GM21723 (cell line): ENCODE measurements at regions not wholly inside any gene's neighbourhood (a gene's known extent, or its start where the extent isn't known, plus 50 kb on each side); places are given as distances from the start of the nearest gene placed in this dataset.
"Not testable (repeated sequence)": the region's sequence is repeated elsewhere in the genome, so short reads cannot be mapped to it uniquely, and the experiment has no call there.

Experiments
- ATAC-seq: cut with Tn5 transposase; IDR thresholded peaks from one replicate; pipeline ENCODE4 v1.9.1; 2021; ENCODE audit warnings: mild to moderate bottlenecking, moderate library complexity; ENCODE audit not compliant: unreplicated experiment

DNA sequence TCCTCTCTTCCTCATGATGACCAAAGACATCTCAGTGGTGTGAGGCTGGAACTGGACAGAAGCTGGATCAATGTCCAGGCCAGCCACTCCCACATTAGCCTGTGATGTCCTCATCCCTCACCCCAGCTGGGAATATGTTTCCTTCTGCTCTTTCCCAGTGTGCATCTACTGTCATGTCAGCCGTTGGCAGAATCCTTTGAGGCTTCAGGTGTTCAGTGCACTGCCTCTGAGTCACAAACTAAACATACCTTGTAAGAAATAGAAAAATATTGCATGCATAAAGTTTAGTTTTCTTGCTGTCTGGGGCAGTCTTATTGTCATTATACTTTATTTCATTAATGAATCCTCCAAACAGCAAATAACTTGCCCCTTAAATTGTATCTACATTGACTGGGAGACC, 161.6 kb upstream of the RASGRP1 start:
- ATAC-seq = no peak

DNA sequence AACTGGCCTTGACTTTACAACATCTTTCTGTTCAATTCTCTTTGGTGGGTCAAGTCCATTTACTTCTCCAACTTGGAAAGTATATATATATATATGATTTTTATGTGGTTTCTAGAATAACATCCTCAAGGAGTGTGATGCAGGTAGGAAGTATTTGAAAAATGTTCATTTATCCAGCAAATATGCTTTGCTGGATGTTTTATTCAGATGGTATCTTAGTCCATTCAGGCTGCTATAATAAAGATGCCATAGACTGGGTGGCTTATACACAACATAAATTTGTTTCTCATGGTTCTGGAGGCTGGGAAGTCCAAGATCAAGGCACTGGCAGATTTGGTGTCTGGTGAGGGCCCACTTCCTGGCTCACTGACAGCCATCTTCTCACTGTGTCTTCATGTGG, 168.7 kb upstream of the RASGRP1 start:
- no peak for ATAC-seq

DNA sequence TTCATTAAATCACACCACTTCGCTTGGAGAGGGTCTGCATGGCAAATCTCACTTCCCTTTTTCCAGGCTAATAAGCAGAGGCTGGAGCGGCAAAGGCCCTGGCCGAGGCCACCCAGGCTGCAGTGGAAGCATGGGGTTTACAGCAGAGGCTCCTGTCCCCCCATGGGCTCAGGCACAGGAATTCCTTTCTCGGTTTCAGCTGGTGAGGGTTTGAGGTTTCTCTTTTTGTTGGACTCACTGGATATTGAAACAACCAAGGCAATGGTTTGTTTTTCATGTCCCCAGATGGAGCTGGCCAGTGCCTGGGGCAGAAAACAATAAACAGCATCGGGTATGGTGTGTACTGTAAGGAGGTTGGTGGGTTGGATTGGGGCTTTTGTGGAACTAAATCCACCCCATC, 175.6 kb upstream of the RASGRP1 start:
- no peak for ATAC-seq

DNA sequence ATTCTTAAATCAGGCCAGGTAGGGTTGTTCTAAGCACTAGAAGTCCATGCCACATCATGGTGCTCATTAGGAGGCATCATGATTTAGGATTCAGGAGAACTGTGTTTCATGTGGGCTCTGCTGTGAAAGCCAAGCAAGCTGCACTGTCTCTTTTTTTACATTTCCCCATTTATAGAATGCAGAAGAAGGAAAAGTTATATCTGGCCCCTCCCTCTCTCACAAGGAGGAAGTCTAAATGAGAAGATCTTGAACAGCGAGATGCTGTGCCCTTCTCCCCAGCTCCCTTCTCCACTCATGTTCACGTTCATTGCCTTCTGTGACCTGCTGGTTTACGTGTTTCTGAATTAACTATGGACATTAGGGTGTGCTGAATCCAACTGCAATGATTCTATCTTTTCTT, 178.5 kb upstream of the RASGRP1 start:
- ATAC-seq = no peak

DNA sequence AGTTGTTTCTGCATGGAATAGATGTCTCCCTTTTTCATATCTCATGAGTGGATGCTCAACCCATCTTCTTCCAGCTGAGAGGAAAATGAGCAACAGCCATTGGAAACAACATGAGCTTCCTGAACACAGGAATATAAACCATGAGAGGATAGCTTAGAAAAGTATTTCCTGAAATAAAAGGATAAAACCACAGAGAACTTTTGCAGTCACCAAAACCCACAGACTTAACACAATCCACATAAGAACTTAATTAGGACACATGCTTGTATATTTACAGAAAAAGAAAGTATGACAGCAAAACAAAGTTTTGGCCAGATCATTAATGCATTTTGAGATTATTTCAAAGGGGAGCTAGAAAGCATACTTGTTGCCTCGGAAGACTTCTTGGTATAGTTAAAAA, 180.5 kb upstream of the RASGRP1 start:
- ATAC-seq = no peak

DNA sequence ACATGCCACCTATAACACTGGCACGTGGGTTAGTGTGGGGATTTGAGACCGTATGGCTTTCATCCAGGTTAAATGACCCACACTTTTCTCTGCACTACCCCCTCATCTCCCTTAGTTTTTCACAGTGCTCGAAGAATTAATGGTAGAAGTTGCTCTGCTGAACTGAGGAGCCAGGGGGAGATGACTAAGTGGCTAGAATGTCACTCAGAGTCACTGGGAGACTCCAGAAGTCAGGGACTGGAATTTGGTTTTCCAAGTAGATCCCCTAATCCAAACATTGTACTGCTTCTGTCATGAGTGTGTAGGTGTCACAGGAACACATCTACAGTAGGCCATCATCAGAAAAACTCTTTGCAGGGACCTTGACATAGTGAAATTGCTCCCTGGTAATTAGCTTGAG, 181.0 kb upstream of the RASGRP1 start:
- no peak for ATAC-seq

DNA sequence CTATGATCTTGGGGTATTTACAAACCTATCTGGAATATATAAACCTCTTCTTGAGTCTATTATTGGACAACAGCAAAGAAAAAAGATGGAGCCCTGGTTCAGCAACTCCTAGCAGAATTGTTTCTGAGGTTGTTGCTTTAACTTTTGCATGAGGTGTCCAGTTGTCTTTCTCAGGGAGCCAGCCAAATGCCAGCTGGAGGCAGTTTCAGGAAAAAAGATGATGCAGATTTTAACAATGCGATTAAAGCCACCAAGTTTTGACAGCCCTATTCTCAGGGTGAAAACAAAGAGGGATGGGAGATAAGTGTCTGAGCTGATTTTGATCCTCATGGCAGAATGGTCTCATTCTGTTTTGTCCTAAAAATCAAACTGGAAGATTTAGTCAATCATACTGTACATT, 181.6 kb upstream of the RASGRP1 start:
- ATAC-seq = no peak

DNA sequence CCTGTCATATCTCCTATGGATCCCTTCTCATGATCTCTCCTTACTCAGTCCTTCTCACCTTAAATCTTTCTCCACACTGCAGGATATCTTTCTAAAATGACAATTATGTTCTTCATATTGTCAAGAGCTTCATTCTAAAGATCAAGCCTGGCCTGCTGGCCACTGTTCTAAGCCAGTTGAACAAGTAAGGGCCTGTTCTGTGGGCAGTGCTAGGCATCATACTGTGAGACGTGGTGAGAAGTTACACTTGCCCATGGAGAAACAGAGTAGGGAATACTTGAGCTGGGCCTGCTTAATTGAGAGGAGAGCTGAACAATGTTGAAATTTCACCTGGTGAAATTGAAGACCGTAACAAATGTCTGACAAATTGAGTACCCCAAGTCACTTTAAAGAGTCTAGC, 184.1 kb upstream of the RASGRP1 start:
- no peak for ATAC-seq

DNA sequence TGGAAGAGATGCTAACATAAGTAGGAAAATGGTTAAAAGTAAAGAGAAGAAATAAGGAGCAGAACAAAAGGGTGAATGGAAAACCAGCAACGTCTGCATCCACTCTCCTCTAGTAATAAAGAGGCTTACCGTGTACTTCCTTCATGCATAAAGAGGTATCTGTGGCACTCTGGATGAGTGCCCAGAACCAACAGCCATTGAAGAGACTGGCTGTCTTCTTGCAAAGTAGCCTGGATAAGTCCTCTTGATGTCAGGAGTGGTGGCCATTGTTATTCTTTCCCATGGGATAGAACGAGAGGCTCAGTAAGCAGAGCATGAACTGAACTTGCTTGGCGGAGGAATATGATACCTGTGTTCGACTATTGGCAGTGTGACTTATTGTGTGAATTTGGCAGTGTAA, 186.2 kb upstream of the RASGRP1 start:
- no peak for ATAC-seq

DNA sequence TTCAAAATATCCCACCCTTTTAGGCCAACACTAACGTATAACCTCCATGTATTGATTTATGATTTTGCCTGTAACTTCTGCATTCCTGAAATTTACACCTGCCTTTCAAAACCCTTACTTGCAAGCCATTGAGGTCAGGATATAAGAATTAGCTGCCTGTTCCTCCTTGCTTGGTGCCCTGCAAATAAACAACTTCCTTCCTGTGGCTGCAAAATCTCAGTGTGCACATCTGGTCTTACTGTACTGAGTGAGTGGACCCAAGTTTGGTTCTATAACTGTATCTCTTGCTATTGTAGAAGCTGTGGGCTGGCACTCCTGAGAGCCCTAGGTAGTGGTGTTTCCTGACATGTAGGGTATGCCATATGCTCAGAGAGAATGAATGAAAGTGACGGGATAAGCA, 191.1 kb upstream of the RASGRP1 start:
- no peak for ATAC-seq

DNA sequence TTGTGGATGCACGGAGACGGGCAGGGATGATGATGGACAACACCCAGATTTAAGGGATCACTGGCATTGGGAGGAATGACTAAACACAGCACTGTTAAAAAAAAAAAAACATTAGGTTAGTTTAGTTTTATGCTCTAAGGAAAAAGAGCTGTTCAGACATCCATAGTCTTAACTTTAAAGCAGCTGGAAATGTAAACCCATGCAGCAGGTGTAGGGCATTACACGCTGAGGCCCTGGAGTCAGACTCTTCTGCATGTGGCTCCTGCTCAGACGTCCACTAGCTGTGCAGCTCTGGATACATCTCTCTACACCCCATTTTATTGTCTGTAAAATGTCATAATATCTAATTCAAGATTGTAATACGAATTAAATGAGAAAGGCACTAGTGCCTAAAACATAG, 191.8 kb upstream of the RASGRP1 start:
- no peak for ATAC-seq

DNA sequence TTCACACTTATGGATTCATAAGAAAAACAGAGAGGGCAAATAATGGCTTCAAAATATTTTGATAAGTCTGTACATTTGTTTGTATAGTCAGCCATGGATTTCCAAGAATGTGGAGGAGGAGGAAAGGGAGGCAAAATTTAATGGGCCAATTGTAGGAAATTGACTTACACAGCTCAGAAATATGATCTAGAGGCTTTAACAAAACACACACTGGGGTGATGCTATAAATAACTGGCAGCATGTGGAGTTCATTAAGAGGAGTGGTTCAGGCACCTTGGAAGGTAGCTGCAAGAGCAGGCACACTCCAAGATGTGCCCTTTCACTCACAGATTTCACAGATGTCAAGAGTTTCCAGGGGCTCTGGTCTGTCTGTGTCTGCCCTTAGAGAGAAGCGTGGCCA, 193.4 kb upstream of the RASGRP1 start:
- no peak for ATAC-seq

DNA sequence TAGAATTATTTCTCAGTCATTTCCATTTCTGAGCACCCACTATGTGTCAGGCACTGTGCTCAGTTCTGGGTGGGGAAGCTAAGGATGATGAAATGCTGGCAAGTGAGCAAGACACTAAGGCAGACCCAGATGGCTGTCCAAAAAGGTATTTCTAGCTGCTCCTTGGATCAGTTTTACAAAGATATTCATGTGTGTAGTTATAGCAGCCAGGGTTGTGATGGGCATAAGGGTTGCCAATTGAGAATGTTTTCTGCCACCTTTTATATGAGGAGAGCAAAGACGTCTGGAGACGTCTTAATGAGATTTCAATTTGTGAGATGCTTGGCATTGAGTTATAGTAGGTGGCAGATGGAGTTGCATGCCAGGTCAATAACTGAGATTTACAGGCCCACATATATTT, 197.1 kb upstream of the RASGRP1 start:
- ATAC-seq = no peak

DNA sequence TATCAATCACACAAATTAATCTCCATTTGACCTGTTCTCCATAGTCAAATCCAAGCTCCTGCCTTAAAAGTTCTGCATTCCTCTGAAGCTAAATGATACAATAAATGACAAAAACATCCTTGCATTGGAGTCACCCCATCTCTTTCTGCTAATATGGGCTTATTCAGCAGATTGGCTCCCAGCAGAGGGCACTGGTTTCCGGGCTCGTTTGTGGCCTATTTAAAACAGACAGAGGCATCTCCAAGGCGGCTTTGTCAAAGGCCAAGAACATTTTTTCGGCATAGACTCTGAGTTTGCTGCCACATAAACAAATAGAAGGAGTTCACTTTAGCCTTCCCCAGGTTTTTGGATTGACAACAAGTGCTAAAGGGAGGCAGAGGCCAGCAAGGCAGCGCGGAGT, 204.4 kb upstream of the RASGRP1 start:
- ATAC-seq = no peak

DNA sequence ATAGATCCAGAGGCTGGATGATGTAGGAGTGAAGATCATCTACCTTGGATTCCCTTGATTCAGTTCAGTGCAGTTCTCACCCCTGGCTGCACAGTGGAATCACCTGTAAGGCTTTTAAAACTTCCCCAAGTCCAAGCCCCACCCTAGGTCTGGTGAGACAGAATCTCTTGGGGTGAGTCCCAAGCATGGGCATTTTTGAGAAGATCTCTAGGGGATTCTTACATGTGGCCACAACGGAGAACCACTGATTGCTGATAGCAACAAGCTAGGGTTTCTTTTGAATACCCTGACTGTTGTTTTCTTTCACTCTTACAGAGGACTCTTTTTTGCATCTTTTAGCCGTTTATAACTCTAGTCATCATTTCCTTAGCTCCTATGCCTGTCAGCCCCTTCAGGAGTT, 204.9 kb upstream of the RASGRP1 start:
- ATAC-seq = no peak

DNA sequence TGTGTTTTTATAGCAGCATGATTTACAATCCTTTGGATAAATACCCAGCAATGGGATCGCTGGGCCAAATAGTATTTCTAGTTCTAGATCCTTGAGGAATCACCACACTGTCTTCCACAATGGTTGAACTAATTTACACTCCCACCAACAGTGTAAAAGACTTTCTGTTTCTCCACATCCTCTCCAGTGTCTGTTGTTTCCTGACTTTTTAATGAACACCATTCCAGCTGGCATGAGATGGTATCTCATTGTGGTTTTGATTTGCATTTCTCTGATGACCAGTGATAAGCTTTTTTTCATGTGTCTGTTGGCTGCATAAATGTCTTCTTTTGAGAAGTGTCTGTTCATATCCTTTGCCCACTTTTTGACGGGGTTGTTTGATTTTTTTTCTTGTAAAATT, 209.5 kb upstream of the RASGRP1 start:
- ATAC-seq = not testable (repeated sequence)

DNA sequence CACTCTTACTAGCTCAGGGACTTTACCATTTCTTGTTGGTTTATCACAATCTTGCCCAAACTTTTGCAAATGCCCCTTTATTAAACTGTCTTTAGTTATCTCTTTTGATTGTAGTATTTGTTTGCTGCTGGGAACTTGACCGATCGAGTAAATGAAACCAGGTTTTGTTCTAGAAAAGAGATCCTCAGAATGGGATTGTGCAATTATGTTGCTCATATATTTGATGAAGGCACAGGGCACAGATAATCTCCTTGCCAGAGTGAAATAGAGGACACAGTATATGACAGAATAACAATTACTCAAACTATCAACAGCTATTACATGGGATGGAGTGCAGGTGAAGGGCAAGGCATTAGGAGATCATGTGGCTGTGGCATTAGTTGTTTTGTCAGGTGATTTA, 216.6 kb upstream of the RASGRP1 start:
- ATAC-seq = no peak

DNA sequence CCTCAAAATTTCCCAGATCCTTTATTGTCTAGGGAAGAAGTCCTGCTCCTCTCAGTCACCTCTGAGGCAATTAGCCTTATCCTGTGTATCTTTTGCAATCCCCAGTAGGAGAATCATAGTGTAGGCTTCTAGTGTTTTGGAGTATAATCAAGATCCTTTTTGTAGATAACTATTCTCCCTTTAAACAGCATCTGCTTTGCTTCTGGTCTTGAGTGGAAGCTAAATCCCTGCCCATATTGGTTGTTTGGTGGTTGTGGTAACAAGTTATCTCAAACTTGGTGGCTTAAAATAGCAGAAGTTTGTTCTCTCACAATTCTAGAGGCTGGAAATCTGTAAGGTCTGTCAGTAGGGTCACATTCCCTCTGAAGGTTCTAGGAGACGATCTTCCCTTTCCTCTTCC, 217.5 kb upstream of the RASGRP1 start:
- ATAC-seq = no peak

DNA sequence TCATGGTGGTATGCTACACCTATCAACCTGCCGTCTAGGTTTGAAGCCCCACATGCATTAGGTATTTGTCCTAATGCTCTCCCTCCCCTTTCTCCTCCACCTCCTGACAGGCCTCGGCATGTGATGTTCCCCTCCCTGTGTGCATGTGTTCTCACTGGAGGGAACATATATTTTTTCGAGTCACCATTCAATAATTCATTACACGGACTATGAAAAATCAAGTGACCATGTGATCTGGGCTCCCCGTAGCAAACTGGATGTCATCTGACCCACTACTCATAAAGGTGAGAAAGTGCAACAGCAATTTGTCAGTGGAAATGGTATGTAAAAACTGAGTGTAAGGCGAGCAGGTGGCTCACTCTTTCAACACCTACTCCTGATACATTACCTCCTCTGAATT, 224.3 kb upstream of the RASGRP1 start:
- ATAC-seq = no peak

DNA sequence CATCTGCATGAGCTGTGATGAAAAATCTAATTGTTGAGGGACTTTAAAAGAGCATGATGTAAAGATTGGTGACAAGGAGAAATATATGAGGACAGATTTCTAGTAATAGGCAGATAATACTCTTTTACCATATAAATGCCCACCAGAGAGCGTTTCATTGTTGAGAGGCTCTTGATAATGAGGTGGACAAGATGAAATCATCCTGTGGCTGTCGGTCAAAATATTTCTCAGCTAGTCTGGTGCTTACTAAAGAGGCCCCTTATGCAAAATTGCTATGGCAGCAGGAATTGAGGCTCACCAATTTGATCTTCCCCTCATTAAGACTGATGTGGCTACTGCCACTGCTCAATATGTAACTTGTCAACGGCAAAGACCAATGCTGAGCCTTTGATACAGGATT, 225.0 kb upstream of the RASGRP1 start:
- no peak for ATAC-seq

DNA sequence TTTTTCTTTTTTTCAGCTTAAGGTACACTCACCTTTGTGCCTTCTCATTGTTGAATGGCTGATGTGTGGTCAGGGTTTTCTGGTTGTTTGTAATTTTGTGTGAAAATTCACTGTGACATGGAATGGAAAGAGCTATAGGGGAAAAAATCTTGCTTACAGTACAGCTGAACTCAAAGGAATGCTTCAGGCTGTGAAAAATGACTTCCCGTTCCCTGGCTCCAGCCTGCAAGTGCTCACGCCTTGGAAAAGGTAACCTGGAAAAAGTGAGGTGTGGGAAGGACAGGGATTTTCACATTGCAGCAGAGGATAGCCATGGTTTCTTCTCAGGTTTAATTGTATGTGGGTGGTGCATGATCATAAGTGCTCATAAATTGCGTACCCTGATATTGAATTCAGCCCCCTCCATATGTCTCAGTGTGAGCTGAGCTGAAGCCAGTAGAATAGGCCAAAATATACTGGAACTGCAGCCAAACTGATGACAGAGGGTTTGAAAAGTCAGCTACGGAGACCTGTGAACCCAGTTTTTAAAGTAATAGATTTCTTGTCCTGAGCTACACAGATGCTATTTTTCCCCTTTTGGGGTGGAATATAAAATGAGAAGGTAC, 228.7 kb upstream of the RASGRP1 start:
- no peak for ATAC-seq

DNA sequence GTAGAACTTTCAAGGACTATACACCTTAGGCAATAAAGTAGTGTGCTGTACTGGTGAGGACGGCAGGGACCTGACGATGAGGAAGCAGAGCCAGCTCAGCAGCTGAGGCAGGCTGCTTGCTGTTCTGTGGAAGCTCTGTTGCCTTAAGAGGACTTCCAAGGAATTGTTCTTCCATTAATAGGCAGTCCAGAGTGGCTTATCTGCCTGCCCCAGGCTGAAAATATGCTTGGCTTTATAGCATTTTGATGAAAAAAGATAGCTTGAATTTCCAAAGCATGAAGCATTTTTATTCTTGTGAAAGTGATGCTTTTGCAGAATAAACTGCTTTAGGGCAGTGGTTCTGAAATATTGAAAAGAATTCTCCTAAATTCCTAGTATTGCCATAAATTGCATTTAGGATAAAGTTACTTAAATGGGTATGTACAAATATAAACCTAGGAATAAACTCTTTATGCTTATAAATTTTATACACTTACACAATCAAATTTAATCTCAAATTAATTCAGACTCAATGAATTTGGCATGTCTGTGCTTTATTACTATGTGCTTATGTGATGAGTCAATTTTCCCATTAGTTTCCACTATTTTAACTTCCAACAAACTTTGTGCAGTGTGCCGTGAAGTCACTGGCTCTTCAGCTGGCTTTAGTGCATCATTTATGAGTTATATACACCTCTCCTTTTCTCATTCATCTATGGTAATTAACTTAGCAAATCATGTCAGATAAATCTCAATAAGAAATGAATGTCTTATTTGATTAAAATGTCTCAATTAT, 231.0 kb upstream of the RASGRP1 start:
- no peak for ATAC-seq

DNA sequence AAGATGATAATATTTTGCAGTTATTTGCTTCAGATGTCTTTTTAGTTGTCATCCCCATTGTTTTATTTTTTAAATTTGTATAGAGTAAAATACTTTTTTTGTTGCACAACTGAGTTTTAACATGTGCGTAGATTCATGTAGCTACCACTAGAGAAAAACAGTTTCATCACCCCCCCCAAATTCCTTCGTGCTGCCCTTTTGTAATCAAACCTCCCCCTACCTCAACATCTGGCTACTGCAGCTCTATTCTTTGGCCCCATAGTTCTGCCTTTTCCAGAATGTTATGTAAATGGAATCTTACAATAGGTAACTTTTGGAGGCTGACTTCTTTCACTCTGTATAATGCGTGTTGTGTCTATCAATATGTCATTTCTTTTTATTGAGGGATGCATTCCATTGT, 232.0 kb upstream of the RASGRP1 start:
- no peak for ATAC-seq
